ENCODE measurements at regions not wholly inside any gene's neighbourhood (a gene's known extent, or its start where the extent isn't known, plus 50 kb on each side); places are given as distances from the start of the nearest gene placed in this dataset.

- DNase-seq = no peak
Measured at GRCh38 chr2:41870265-41870585, 177.6 kb upstream of the PKDCC start.

GRCh38 chr2:41871080-41871479, 176.7 kb upstream of the PKDCC start:
- DNase-seq = peak; percentile 70

GRCh38 chr2:41872646-41873045, 175.2 kb upstream of the PKDCC start:
- DNase-seq = peak; percentile 90

- peak; percentile 84 for DNase-seq
Measured at GRCh38 chr2:41873102-41874031, 174.5 kb upstream of the PKDCC start.

DNA sequence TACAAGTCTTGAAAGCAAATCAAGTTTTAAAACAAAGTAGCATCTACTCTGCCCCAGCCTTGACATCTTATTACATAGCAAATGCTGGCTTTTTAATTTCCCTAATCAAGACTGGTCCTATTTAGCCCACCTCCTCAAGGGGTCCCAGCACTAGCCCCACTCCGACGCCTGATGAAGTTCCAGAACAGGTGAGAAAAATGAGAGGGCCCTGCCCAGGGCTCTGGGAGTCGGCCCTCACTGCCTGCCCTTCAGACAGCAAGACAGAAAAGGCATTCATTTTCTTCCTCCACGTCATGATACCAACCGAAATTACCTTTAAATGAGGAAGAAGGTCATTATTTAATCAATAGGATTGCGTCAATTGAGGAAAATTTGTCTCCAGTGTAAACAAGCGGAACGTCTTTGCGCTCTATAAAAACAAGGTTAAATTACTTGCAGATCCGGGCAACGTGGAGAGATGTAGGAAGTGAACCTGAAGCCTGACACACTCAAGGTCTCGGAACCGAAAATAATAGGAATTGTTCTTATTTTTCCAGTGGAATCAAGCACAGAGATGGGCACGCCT, 170.6 kb upstream of the PKDCC start:
- DNase-seq = no peak

DNA sequence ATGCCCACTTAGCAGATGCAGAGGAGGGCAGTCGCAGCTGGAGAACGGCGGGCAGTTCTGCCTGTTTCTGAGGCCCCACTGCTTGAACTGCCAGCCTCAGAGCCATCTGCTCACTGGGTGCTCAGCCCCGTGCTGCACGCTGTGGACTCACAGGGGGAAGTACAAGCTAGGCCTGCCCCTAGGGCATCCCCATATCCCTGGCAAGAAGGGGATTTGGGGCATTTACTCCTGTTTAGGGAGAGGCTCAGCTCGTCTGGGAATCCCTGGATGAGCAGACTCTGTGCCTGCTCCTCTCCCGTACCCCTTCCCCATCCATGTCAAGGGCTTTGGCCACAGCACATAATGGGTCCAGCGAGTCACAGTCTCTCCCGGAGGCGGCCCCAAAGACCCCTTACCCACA, 169.8 kb upstream of the PKDCC start:
- no peak for DNase-seq

DNA sequence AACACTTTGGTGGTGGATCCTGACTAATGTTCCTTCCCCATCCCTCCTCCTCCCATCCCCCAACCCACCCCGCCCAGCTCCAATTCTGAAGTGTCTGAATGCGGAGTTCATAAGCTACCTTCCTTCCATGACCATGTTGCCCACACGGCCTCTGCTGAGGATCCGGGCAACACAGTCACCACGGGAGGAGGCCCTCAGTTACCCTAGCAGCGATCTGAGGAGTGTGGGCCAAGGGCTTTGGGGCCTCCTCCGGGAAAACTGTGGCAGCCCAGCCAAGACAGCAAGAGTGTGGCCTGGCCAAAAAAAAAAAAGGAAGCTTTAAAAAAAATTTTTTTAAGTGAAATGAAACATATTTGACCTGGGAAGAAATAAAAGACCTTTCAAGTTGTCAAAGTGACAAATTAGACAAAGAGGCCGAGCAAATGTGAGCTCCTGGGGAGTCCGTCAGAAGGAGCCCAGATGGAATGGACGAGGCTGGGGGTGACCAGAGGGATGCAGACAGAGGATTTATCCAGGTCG, 169.0 kb upstream of the PKDCC start:
- DNase-seq = no peak

- no peak for DNase-seq
Measured at GRCh38 chr2:41879235-41879916, 168.4 kb upstream of the PKDCC start.

DNA sequence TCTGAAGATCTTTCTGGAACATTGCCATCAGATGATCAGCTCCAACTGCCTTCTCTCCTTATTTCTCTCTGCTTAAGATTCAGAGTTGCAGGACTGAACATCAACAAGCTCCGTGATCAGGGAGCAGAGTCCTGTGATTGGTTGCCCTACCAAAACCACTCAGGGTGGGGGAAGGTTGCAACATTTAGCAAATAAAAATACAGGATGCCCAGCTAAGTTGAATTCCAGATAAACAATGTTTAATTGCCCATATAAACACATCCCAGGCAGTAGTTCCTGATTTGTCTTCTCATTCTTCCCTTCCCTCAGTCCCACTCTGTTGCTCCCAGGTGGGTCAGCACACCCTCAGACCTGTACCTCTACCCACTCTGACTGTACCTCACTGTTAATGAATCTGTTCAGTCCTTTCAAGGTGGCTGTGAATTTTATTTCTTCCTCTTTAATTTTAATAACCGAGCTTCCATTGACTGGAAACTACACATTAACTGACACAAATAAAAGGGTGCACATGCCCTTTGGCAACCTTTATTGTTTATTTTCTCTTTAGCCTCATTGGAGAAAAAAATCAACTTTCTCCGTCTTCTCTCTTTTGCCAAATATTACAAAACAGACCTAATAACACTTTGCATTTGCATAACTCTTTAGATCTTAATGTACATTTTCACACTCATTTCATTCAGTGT, 167.1 kb upstream of the PKDCC start:
- no peak for DNase-seq

DNA sequence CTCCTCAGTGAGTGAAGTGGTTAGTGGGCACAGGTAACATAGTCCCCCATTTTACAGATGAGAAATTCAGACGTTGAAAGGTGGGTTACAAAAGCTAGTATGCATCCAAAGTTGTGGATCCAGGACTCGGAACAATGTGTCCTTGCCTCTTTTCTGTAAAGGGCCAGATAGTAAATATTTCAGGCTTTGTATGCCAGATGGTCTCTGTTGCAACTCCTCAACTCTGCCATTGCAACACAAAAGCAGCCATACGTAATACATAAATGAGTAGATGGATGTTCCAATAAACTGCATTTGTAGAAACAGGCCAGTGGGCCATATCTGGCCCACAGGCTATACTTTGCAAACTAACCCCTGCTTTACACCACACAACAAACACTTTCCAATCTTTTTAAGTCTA, 166.6 kb upstream of the PKDCC start:
- DNase-seq = peak; percentile 30

- DNase-seq = no peak
Measured at GRCh38 chr2:41884718-41885117, 163.1 kb upstream of the PKDCC start.

- DNase-seq = no peak
Measured at GRCh38 chr2:41886145-41886664, 161.6 kb upstream of the PKDCC start.

GRCh38 chr2:41886757-41887156, 161.1 kb upstream of the PKDCC start:
- DNase-seq = no peak

- no peak for DNase-seq
Measured at GRCh38 chr2:41890341-41890740, 157.5 kb upstream of the PKDCC start.

DNA sequence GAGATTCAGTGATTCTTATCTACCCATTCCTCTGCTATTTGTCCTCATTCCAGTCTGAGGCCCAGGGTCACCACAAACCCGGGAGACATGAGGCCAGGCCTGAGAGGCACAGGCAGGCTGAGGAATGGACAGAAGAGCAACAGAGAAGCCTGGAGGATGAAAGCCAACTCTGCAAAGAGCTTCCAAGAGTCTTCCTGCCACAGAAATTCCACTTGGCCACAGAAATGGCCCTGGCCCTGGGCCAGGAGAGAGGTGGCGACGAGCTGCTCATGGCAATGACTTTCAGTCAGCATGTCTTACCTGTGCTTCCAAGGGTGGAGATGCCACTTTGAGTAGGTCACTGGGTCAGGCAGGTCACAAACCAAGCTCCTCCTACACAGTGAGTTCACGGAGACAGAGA, 155.3 kb upstream of the PKDCC start:
- DNase-seq = no peak

DNA sequence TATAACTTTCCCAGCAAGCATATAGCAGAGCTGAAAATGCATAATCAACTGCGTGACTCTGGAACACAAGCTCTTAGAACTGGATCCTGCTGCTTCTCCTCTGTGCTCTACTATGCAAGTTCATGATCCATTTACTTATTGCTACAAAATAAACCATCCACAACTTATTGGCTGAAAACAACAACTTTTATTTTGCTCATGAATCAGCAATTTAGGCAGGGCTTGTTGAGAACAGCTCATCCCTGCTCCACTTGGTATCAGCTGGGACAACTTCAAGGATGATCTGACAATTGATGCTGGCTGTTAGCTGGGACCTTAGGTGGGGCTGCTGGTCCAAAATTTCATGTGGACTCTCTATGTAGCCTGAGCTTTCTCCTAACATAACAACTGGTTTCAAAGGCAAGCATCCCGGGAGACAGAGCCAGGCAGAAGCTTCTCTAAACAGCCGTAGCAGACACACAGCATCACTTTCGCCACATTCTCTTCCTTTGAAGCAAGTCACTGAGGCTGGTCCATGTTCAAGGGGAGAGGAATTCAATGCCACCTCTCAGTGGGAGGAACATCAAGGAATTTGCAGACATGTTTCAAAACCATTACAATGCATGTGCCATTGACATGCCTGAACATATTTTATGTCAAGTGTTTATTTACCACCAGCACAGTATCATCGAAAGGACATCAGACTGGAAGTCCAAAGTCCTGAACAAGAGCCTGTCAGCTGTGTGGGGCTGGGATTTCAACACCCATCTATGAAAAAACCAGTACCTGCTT, 153.1 kb upstream of the PKDCC start:
- DNase-seq = no peak

GRCh38 chr2:41895334-41895664, 152.5 kb upstream of the PKDCC start:
- DNase-seq = no peak

- DNase-seq = no peak
Measured at GRCh38 chr2:41896186-41896846, 151.5 kb upstream of the PKDCC start.

GRCh38 chr2:41899189-41899588, 148.6 kb upstream of the PKDCC start:
- DNase-seq = peak; percentile 36

- DNase-seq = peak; percentile 85
Measured at GRCh38 chr2:41900101-41900577, 147.7 kb upstream of the PKDCC start.

DNA sequence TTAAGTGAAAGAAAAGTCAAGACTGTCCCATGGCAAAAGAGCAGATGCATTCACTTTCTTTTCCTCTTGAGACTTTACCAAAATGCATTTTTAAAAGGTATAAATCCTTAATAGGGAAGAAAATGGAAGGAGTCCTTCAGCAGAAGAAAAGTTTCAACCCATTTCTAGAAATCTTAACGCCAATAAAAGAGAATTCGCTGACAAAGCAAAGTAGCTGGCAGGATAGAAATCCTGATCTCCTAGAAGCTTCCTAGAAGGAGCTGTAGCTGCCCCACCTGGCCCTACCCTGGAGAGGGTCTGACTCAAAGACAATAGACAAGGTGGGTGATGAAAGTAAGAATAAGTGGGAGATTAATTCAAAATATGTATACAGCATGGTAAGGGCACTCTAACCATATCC, 144.9 kb upstream of the PKDCC start:
- DNase-seq = no peak
